ENCODE measurements at regions not wholly inside any gene's neighbourhood (a gene's known extent, or its start where the extent isn't known, plus 50 kb on each side); places are given as distances from the start of the nearest gene placed in this dataset.
A peak's percentile ranks its signal among the peaks of the same experiment; 100 is the strongest.

GRCh38 chr9:18229992-18230676 is 243.8 kb upstream of the ADAMTSL1 start:
- no peak for DNase-seq (ENCODE audit: low read depth in 2 of 2)

GRCh38 chr9:18233311-18233710 is 240.6 kb upstream of the ADAMTSL1 start:
- DNase-seq (ENCODE audit: low read depth in 2 of 2) = no peak

- DNase-seq (ENCODE audit: low read depth in 2 of 2) = no peak
Observed at GRCh38 chr9:18233776-18234445, 240.0 kb upstream of the ADAMTSL1 start.

GRCh38 chr9:18235181-18235908 is 238.6 kb upstream of the ADAMTSL1 start:
- no peak for DNase-seq (ENCODE audit: low read depth in 2 of 2)

GRCh38 chr9:18236336-18236735 is 237.6 kb upstream of the ADAMTSL1 start:
- DNase-seq (ENCODE audit: low read depth in 2 of 2) = no peak

- DNase-seq (ENCODE audit: low read depth in 2 of 2) = no peak
Observed at GRCh38 chr9:18237776-18238175, 236.2 kb upstream of the ADAMTSL1 start.

GRCh38 chr9:18238254-18238653 is 235.7 kb upstream of the ADAMTSL1 start:
- DNase-seq (ENCODE audit: low read depth in 2 of 2) = no peak

GRCh38 chr9:18238752-18239447 is 235.1 kb upstream of the ADAMTSL1 start:
- no peak for DNase-seq (ENCODE audit: low read depth in 2 of 2)

GRCh38 chr9:18240213-18240612 is 233.7 kb upstream of the ADAMTSL1 start:
- no peak for DNase-seq (ENCODE audit: low read depth in 2 of 2)

- no peak for DNase-seq (ENCODE audit: low read depth in 2 of 2)
Observed at GRCh38 chr9:18245911-18246310, 228.0 kb upstream of the ADAMTSL1 start.

- DNase-seq (ENCODE audit: low read depth in 2 of 2) = no peak
Observed at GRCh38 chr9:18250053-18250452, 223.9 kb upstream of the ADAMTSL1 start.

- DNase-seq (ENCODE audit: low read depth in 2 of 2) = no peak
Observed at GRCh38 chr9:18253950-18254349, 220.0 kb upstream of the ADAMTSL1 start.

GRCh38 chr9:18255158-18255629 is 218.8 kb upstream of the ADAMTSL1 start:
- DNase-seq (ENCODE audit: low read depth in 2 of 2) = peak; percentile 36 to 42

GRCh38 chr9:18255747-18256146 is 218.2 kb upstream of the ADAMTSL1 start:
- DNase-seq (ENCODE audit: low read depth in 2 of 2) = no peak

- DNase-seq (ENCODE audit: low read depth in 2 of 2) = no peak
Observed at GRCh38 chr9:18256568-18256967, 217.4 kb upstream of the ADAMTSL1 start.

- no peak for DNase-seq (ENCODE audit: low read depth in 2 of 2)
Observed at GRCh38 chr9:18260521-18260920, 213.4 kb upstream of the ADAMTSL1 start.

GRCh38 chr9:18261181-18261580 is 212.8 kb upstream of the ADAMTSL1 start:
- DNase-seq (ENCODE audit: low read depth in 2 of 2) = no peak

- DNase-seq (ENCODE audit: low read depth in 2 of 2) = no peak
Observed at GRCh38 chr9:18263377-18263776, 210.6 kb upstream of the ADAMTSL1 start.

GRCh38 chr9:18268381-18268780 is 205.6 kb upstream of the ADAMTSL1 start:
- DNase-seq (ENCODE audit: low read depth in 2 of 2) = no peak

GRCh38 chr9:18269561-18269960 is 204.4 kb upstream of the ADAMTSL1 start:
- DNase-seq (ENCODE audit: low read depth in 2 of 2) = no peak

GRCh38 chr9:18274693-18275092 is 199.3 kb upstream of the ADAMTSL1 start:
- DNase-seq (ENCODE audit: low read depth in 2 of 2) = no peak

- DNase-seq (ENCODE audit: low read depth in 2 of 2) = no peak
Observed at GRCh38 chr9:18275313-18275990, 198.5 kb upstream of the ADAMTSL1 start.
